ENCODE measurements at regions not wholly inside any gene's neighbourhood (a gene's known extent, or its start where the extent isn't known, plus 50 kb on each side); places are given as distances from the start of the nearest gene placed in this dataset.

DNA sequence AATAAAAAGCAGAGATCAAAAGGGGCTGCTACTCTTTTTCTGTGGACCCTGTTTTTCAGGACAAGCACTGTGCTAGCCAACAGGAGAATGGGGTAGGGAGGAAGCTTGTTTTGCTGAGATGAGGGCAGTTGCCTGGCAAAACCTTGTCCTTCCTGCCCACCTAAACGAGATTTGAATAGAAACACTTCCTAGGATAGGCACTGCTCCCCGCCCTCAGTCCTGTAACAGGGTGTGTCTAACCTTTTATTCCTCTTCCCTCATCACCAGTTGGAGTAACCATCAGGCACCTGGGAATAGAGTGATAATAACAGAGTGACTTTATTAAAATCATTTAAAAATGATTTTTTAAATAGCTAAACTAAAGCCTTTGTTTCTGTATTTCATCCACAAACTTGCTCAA, 368.8 kb downstream of the LNPK start:
- WGBS (ENCODE audit: missing lambda C conversion rate), result 2% methylated on average over 2 of the region's 2 CpGs
- TF ChIP-seq CBX2 (IDR thresholded peaks at IDR 0.05; ENCODE audit: borderline replicate concordance, low read depth) (no peak), KDM5A (IDR thresholded peaks at IDR 0.05) (no peak), JUNB (IDR thresholded peaks at IDR 0.05) (no peak), POLR2AphosphoS2 (conservative IDR thresholded peaks at IDR 0.05; ENCODE audit: low read length) (no peak), CHD2 (IDR thresholded peaks at IDR 0.05; ENCODE audit: low read length, partially characterized antibody) (no peak), NR3C1 (IDR thresholded peaks at IDR 0.05) (no peak), FOXS1 (CRISPR knock-in tag; IDR thresholded peaks at IDR 0.05) (no peak), POLR2A (IDR thresholded peaks at IDR 0.05; ENCODE audit: low read length) (no peak), GATA3 (IDR thresholded peaks at IDR 0.05; ENCODE audit: borderline replicate concordance) (no peak), JUN (IDR thresholded peaks at IDR 0.05) (no peak), EHMT2 (IDR thresholded peaks at IDR 0.05; ENCODE audit: low read depth) (no peak), MYC (IDR thresholded peaks at IDR 0.05; ENCODE audit: borderline replicate concordance, low read length) (no peak), TP53 (CRISPR knock-in tag; IDR thresholded peaks at IDR 0.05) (no peak), RCOR1 (IDR thresholded peaks at IDR 0.05; ENCODE audit: low read depth, low read length) (no peak)
- TF ChIP-seq, protein P1, sequence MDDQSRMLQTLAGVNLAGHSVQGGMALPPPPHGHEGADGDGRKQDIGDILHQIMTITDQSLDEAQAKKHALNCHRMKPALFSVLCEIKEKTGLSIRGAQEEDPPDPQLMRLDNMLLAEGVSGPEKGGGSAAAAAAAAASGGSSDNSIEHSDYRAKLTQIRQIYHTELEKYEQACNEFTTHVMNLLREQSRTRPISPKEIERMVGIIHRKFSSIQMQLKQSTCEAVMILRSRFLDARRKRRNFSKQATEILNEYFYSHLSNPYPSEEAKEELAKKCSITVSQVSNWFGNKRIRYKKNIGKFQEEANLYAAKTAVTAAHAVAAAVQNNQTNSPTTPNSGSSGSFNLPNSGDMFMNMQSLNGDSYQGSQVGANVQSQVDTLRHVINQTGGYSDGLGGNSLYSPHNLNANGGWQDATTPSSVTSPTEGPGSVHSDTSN (IDR thresholded peaks at IDR 0.05), result no peak
- TF ChIP-seq, protein P2, sequence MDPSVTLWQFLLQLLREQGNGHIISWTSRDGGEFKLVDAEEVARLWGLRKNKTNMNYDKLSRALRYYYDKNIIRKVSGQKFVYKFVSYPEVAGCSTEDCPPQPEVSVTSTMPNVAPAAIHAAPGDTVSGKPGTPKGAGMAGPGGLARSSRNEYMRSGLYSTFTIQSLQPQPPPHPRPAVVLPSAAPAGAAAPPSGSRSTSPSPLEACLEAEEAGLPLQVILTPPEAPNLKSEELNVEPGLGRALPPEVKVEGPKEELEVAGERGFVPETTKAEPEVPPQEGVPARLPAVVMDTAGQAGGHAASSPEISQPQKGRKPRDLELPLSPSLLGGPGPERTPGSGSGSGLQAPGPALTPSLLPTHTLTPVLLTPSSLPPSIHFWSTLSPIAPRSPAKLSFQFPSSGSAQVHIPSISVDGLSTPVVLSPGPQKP (IDR thresholded peaks at IDR 0.05; ENCODE audit: low read depth, low read length), result no peak
- Histone ChIP-seq H3K4me2 (no peak overlapping the region), H3K4me3 (no peak overlapping the region), H3K9me3 (no peaks in the 10 kb centered on the region), H3K4me1 (no peaks in the 10 kb centered on the region), H3K27ac (no peak overlapping the region)
- ATAC-seq, result no peak
- ChIA-PET POLR2A (no interaction called here), CTCF (no interaction called here)
- no peak for FAIRE-seq
- no peak for DNase-seq (ENCODE audit: low read depth in 1 of 2, low spot score in 1 of 2)

DNA sequence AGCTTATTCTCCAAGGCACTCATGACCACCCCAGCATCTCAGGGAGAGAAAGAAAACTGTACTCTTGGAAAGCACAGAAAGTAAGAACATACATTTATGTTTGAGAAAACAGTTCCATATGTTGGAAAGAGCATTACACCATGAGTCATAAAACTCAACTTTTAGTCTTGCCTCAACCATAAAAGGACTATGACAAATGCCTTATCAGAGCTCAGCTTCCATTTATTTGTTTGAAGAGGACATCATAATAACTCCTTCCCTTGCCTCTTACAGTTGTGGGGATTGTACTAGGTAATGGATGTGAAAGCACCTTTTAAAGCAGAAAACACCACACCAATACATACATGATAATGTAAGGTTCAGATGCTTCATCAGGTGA, 370.8 kb downstream of the LNPK start:
- DNase-seq (ENCODE audit: low read depth in 1 of 2, low spot score in 1 of 2) (no peak), FAIRE-seq (no peak), ATAC-seq (no peak)
- no peak overlapping the region for H3K4me2 ChIP-seq
- ChIA-PET CTCF (no interaction called here), POLR2A (no interaction called here)
- no peaks in the 10 kb centered on the region for H3K4me1 ChIP-seq
- no peak overlapping the region for H3K27ac ChIP-seq
- TF ChIP-seq FOSL2 (IDR thresholded peaks at IDR 0.05), result no peak
- no peak for TF ChIP-seq FOSL2 (CRISPR knock-in tag; IDR thresholded peaks at IDR 0.05)
- no peak for TF ChIP-seq POLR2AphosphoS2 (conservative IDR thresholded peaks at IDR 0.05; ENCODE audit: low read length)
- H3K4me3 ChIP-seq, result no peak overlapping the region
- H3K9me3 ChIP-seq, result no peaks in the 10 kb centered on the region

DNA sequence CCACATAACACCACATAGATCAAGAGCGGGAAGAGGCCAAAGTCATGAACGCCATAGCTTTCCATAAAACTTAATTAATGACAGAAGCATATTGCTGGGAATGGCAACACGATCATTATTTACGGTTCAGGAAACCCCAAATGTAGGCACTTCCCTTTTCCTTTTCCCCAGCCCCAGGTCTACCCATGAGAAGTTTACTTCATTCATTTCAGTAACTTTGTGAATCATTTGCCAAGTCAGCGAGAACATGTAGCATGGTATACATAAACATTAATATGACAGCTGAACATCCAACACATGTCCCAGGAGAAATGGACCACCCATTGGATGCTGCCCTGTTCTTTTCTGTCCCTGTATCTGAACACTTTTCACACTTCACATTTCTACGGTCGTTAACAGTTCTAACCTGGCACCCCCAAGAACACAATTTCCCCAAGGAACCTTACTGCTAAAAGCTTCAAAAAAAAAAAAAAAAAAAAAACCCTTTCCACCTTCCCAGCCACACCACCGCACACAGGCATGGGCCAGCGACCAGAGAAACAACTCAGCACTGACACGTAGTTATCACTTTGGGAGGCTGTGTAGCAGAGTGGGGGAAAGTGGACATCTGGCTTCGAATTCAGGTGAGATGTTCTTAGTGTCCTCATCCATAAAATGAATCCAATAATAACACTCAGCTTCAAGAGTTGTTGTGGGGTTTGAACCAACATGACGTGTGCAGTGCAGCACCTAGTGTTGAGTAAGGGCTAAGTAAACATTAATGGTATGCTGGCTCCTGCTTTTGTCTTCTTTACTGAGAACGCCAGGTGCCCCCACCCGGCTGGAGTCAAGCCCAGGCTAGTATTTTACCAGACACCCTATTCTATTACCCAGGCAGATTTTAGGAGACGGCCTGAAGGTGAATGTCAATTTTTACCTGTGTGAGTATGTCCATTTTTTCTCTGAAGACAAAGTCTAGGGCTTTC, 371.5 kb downstream of the LNPK start:
- Histone ChIP-seq H3K4me1 (no peaks in the 10 kb centered on the region), H3K27ac (no peak overlapping the region), H3K4me3 (no peak overlapping the region), H3K9me3 (no peaks in the 10 kb centered on the region), H3K4me2 (no peak overlapping the region)
- 25% methylated on average over 15 of the region's 15 CpGs for WGBS (ENCODE audit: missing lambda C conversion rate)
- no peak for FAIRE-seq
- TF ChIP-seq RARB (CRISPR knock-in tag; IDR thresholded peaks at IDR 0.05) (no peak), TP53 (CRISPR knock-in tag; IDR thresholded peaks at IDR 0.05) (no peak), ZC3H11A (IDR thresholded peaks at IDR 0.05) (no peak), BHLHE40 (IDR thresholded peaks at IDR 0.05; ENCODE audit: low read depth, low read length) (no peak), KDM5A (IDR thresholded peaks at IDR 0.05) (no peak)
- TF ChIP-seq, protein P1 (IDR thresholded peaks at IDR 0.05), result no peak
- TF ChIP-seq, protein P3, sequence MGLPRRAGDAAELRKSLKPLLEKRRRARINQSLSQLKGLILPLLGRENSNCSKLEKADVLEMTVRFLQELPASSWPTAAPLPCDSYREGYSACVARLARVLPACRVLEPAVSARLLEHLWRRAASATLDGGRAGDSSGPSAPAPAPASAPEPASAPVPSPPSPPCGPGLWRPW (IDR thresholded peaks at IDR 0.05), result no peak
- CTCF ChIA-PET, result no interaction called here
- no peak for ATAC-seq
- no peak for DNase-seq (ENCODE audit: low read depth in 1 of 2, low spot score in 1 of 2)
- POLR2A ChIA-PET, result no interaction called here
